Panc1 (cell line): ENCODE measurements at regions not wholly inside any gene's neighbourhood (a gene's known extent, or its start where the extent isn't known, plus 50 kb on each side); places are given as distances from the start of the nearest gene placed in this dataset.

Source experiments
- POLR2AphosphoS5 ChIP-seq: IDR thresholded peaks from 2 replicates; pipeline ENCODE4 v1.6.1; 2012; ENCODE audit warnings: mild to moderate bottlenecking, low read depth, low read length, moderate library complexity
- SIN3A ChIP-seq: IDR thresholded peaks from 2 replicates; pipeline ENCODE4 v1.6.1; 2012; ENCODE audit warnings: low read depth, mild to moderate bottlenecking, low read length, moderate library complexity, borderline replicate concordance; ENCODE audit not compliant: insufficient read depth
- TF ChIP-seq, protein P1 (sequence below): fragments of 450-650 bp; IDR thresholded peaks from 2 replicates; pipeline ENCODE4 v1.5.1; 2017; ENCODE audit warnings: mild to moderate bottlenecking

DNA sequence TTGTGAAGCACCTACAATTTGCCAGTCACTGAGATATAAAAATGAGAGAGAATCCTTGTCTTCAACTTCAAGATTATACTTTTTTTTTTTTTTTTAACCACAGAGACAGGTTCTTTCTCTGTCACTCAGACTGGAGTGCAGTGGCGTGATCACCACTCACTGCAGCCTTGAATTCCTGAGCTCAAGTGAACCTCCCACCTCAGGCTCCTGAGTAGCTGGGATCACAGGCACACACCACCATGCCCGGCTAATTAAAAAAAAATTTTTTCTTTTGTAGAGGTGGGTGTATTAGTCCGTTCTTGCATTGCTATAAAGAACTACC lies 51.6 kb upstream of the PMEPA1 start:
- TF ChIP-seq POLR2AphosphoS5 (no peak), SIN3A (no peak)
- TF ChIP-seq, protein P1, sequence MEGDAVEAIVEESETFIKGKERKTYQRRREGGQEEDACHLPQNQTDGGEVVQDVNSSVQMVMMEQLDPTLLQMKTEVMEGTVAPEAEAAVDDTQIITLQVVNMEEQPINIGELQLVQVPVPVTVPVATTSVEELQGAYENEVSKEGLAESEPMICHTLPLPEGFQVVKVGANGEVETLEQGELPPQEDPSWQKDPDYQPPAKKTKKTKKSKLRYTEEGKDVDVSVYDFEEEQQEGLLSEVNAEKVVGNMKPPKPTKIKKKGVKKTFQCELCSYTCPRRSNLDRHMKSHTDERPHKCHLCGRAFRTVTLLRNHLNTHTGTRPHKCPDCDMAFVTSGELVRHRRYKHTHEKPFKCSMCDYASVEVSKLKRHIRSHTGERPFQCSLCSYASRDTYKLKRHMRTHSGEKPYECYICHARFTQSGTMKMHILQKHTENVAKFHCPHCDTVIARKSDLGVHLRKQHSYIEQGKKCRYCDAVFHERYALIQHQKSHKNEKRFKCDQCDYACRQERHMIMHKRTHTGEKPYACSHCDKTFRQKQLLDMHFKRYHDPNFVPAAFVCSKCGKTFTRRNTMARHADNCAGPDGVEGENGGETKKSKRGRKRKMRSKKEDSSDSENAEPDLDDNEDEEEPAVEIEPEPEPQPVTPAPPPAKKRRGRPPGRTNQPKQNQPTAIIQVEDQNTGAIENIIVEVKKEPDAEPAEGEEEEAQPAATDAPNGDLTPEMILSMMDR = no peak
